Sigmoid colon (tissue), 6 donors: ENCODE measurements at regions not wholly inside any gene's neighbourhood (a gene's known extent, or its start where the extent isn't known, plus 50 kb on each side); places are given as distances from the start of the nearest gene placed in this dataset.

Source experiments
- DNase-seq: peaks from one replicate; pipeline ENCODE4 v3.0.0-alpha.2; 2019
- H3K27ac ChIP-seq, 4 donors: fragments of 200-600 bp; sonication (generic); one replicate each; pipeline ENCODE4 v1.5.1; 2016 to 2019; ENCODE audit warnings: mild to moderate bottlenecking in 1 of 4
- H3K27me3 ChIP-seq, 3 donors: fragments of 200-600 bp; sonication (generic); one replicate each; pipeline ENCODE4 v1.5.1; 2019; ENCODE audit warnings: mild to moderate bottlenecking in 1 of 3
- H3K36me3 ChIP-seq, 4 donors: fragments of 200-600 bp; sonication (generic); one replicate each; pipeline ENCODE4 v1.5.1; 2016 to 2019
- H3K4me1 ChIP-seq, 4 donors: fragments of 200-600 bp; sonication (generic); one replicate each; pipeline ENCODE4 v1.5.1; 2017 to 2019
- H3K4me3 ChIP-seq, 4 donors: fragments of 200-600 bp; sonication (generic); one replicate each; pipeline ENCODE4 v1.5.1; 2017 to 2019; ENCODE audit warnings: mild to moderate bottlenecking in 2 of 4, moderate library complexity in 1 of 4
- H3K9me3 ChIP-seq, 4 donors: fragments of 200-600 bp in 3 of 4; sonication (generic) in 3 of 4; one replicate each; pipeline versions ENCODE4 v1.5.1 to v1.6.1; 2013 to 2019
- EP300 ChIP-seq, 4 donors: sonication (generic); formaldehyde crosslinking; IDR thresholded peaks; one replicate each; pipeline ENCODE4 v1.6.1; 2017; ENCODE audit warnings: antibody characterized with exemption in 4 of 4
- POLR2A ChIP-seq, 2 donors: fragments of 450-650 bp; IDR thresholded peaks; one replicate each; pipeline ENCODE4 v1.6.1; 2016; ENCODE audit warnings: antibody characterized with exemption in 2 of 2, mild to moderate bottlenecking in 2 of 2, moderate library complexity in 2 of 2
- POLR2AphosphoS5 ChIP-seq, 4 donors: sonication (generic); formaldehyde crosslinking; IDR thresholded peaks; one replicate each; pipeline ENCODE4 v1.6.1; 2017; ENCODE audit warnings: antibody characterized with exemption in 4 of 4
- WGBS, 2 donors: extraction: QIAGEN DNeasy Blood & Tissue Kit; methylation state at CpG; one replicate each; pipeline ENCODE4 v1.1.7; 2013; 5-methylcytosine and 5-hydroxymethylcytosine counted together
- intact Hi-C: fragments of 100-400 bp; cut with DNase I; formaldehyde crosslinking; loops from one replicate; pipeline ENCODE4 v1.15.1; 2023
- TF ChIP-seq, protein P1 (sequence below), 4 experiments: fragments of 450-650 bp in 3 of 4; fragments of 200-600 bp in 1 of 4; IDR thresholded peaks; one replicate each; pipeline ENCODE4 v1.5.1; 2016 to 2019; ENCODE audit warnings: antibody characterized with exemption in 4 of 4, mild to moderate bottlenecking in 3 of 4, moderate library complexity in 2 of 4
- donor health status: healthy with polysubstance abuse.
- donor health status: healthy.

DNA sequence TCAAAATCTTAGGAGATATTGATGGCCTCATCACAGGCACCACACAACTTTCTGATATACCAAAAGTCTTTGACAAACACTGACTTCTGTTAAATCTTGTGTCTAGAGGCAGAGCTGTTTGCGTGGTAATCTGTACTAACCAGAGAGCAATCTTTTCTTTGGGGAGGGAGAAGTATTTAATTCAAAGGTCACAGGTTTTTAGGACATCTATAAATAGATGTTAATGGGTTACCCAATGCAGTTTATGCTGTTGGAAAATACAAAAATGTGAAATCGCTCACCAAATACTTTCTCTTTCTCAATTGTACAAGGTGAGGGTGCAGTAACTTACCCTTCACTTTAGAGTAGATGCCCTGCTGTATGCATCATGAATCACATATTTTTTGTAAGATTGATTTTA lies 510.5 kb downstream of the NSUN3 start:
- WGBS, 2 donors: 94 to 95% methylated on average over 2 of the region's 2 CpGs
- Histone ChIP-seq H3K4me1 (no peaks in the 10 kb centered on the region), H3K4me3 (no peak overlapping the region), H3K9me3 (no peaks in the 10 kb centered on the region), H3K27me3 (no peaks in the 10 kb centered on the region), H3K27ac (no peak overlapping the region), H3K36me3 (no peaks in the 10 kb centered on the region)
- intact Hi-C loops: no loop called here
- TF ChIP-seq POLR2AphosphoS5 (IDR thresholded peaks at IDR 0.05): no peak
- TF ChIP-seq POLR2A (IDR thresholded peaks at IDR 0.05): no peak
- TF ChIP-seq EP300 (IDR thresholded peaks at IDR 0.05): no peak
- TF ChIP-seq, protein P1, sequence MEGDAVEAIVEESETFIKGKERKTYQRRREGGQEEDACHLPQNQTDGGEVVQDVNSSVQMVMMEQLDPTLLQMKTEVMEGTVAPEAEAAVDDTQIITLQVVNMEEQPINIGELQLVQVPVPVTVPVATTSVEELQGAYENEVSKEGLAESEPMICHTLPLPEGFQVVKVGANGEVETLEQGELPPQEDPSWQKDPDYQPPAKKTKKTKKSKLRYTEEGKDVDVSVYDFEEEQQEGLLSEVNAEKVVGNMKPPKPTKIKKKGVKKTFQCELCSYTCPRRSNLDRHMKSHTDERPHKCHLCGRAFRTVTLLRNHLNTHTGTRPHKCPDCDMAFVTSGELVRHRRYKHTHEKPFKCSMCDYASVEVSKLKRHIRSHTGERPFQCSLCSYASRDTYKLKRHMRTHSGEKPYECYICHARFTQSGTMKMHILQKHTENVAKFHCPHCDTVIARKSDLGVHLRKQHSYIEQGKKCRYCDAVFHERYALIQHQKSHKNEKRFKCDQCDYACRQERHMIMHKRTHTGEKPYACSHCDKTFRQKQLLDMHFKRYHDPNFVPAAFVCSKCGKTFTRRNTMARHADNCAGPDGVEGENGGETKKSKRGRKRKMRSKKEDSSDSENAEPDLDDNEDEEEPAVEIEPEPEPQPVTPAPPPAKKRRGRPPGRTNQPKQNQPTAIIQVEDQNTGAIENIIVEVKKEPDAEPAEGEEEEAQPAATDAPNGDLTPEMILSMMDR (IDR thresholded peaks at IDR 0.05): no peak
- DNase-seq: no peak

DNA sequence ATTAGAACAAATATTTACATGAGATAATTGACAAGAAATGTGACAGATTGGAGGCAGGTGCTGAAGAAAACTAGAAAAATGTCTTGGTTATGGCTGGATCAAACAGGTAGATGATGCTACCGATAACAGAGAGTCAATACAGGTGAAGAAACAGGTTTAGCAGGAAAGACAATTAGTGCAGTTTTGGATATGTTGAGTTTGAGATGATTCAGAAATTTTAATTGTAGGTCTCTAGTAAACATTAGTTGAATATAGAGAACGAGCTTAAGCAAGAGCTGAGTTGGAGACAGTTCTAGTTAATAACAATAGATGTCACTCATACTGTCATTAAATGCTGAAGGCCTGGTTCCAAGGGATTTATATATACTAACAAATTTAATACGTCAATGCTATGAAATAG lies 524.4 kb downstream of the NSUN3 start:
- H3K9me3 ChIP-seq: no peaks in the 10 kb centered on the region
- no peaks in the 10 kb centered on the region for H3K36me3 ChIP-seq
- no peak overlapping the region for H3K4me3 ChIP-seq
- TF ChIP-seq POLR2AphosphoS5 (IDR thresholded peaks at IDR 0.05): no peak
- TF ChIP-seq, protein P1 (IDR thresholded peaks at IDR 0.05): no peak
- no peak for TF ChIP-seq EP300 (IDR thresholded peaks at IDR 0.05)
- no peak for TF ChIP-seq POLR2A (IDR thresholded peaks at IDR 0.05)
- 68 to 76% methylated on average over 3 of the region's 3 CpGs for WGBS, 2 donors
- H3K27ac ChIP-seq: no peak overlapping the region
- intact Hi-C loops: no loop called here
- no peaks in the 10 kb centered on the region for H3K4me1 ChIP-seq
- no peak for DNase-seq
- H3K27me3 ChIP-seq: no peaks in the 10 kb centered on the region

DNA sequence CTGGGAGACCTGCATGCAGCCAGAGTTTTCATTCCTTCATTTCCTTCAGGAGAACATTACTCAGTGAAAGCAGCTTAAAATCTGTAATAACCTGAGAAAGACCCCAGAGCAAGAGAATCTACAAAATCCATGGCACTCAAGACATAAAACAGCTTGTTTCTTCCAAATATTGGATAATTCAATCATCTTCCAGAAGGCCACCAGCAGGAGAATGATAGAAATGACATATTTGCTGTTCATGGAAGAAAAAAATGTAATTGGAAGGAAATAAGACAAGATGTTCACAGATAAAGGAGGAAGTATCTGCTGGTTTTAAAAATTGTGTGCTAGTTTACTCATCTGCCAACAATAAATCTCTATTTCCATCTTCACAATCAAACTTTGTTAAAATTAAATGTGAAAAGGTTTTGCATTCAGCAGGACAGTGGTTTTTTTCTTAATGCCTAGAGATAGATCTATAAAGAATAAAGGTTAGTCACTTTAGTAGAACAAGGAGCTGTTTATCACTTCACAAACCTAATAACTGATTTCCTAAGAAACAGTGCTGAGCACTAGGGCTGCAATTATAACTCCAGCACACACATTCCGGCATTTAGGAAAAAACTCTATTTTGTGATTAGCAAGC lies 530.8 kb downstream of the NSUN3 start:
- intact Hi-C loops: no loop called here
- Histone ChIP-seq H3K4me3 (no peak overlapping the region), H3K4me1 (no peaks in the 10 kb centered on the region), H3K27ac (no peak overlapping the region), H3K36me3 (no peaks in the 10 kb centered on the region), H3K27me3 (no peaks in the 10 kb centered on the region), H3K9me3 (no peaks in the 10 kb centered on the region)
- DNase-seq: no peak
- no peak for TF ChIP-seq POLR2A (IDR thresholded peaks at IDR 0.05)
- no peak for TF ChIP-seq EP300 (IDR thresholded peaks at IDR 0.05)
- TF ChIP-seq, protein P1 (IDR thresholded peaks at IDR 0.05): no peak
- no peak for TF ChIP-seq POLR2AphosphoS5 (IDR thresholded peaks at IDR 0.05)
- 93 to 99% methylated on average over 1 of the region's 1 CpG for WGBS, 2 donors

DNA sequence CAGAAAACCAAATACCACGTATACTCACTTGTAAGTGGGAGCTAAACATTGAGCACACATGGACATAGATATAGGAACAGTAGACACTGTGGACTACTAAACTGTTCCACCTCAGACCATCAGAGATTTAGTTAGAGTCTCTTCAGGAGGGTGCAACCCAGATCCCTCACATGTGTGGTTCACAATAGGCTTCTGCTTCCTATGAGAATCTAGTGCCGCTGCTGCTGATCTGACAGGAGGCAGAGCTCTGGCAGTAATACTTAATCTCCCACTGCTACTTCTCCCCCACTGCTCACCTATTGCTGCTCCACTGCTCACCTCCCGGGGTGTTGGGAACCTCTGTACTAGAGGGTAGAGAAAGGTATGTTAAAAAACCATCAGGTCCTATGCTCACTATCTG lies 533.3 kb downstream of the NSUN3 start:
- Histone ChIP-seq H3K36me3 (no peaks in the 10 kb centered on the region), H3K4me3 (no peak overlapping the region), H3K4me1 (no peaks in the 10 kb centered on the region), H3K9me3 (no peaks in the 10 kb centered on the region), H3K27ac (no peak overlapping the region), H3K27me3 (no peaks in the 10 kb centered on the region)
- intact Hi-C loops: no loop called here
- no peak for TF ChIP-seq POLR2A (IDR thresholded peaks at IDR 0.05)
- no peak for TF ChIP-seq EP300 (IDR thresholded peaks at IDR 0.05)
- TF ChIP-seq POLR2AphosphoS5 (IDR thresholded peaks at IDR 0.05): no peak
- TF ChIP-seq, protein P1 (IDR thresholded peaks at IDR 0.05): no peak
- 93 to 95% methylated on average over 3 of the region's 3 CpGs for WGBS, 2 donors
- no peak for DNase-seq
